Mammary epithelial cell (primary cell): ENCODE measurements at regions not wholly inside any gene's neighbourhood (a gene's known extent, or its start where the extent isn't known, plus 50 kb on each side); places are given as distances from the start of the nearest gene placed in this dataset.

ENCODE experiments used
- EZH2 ChIP-seq: IDR thresholded peaks from 2 replicates; pipeline ENCODE4 v1.6.1; 2012; ENCODE audit warnings: low read length, inconsistent platforms, borderline replicate concordance
- TF ChIP-seq, protein P1 (sequence below), 2 donors: IDR thresholded peaks in 1 of 2; conservative IDR thresholded peaks in 1 of 2; 2 replicates each; pipeline ENCODE4 v1.5.1; 2011 to 2012; ENCODE audit warnings: inconsistent platforms in 2 of 2, low read length in 2 of 2, mild to moderate bottlenecking in 2 of 2, control low read depth in 1 of 2, low read depth in 1 of 2; ENCODE audit not compliant: insufficient read depth in 1 of 2; ENCODE audit errors: extremely low read depth in 1 of 2

DNA sequence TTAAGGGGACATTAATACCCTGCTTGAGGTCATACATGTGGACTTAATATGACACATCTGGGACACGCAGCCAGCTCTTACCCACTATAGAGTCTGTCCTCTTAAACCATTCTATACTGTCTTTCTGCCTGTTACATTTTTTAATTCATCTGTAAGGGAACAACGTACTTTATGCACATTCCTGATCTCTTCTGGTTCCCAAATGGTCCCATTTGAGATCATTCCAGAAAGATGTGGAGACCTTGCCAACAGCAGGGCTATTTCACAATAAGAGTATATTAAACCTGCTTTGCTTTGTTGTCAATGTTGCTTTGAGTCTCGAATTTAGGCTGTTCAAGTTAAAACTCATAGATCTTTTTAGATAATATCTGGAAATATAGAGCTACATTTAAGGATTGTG lies 332.2 kb upstream of the RAG2 start:
- TF ChIP-seq, protein P1, sequence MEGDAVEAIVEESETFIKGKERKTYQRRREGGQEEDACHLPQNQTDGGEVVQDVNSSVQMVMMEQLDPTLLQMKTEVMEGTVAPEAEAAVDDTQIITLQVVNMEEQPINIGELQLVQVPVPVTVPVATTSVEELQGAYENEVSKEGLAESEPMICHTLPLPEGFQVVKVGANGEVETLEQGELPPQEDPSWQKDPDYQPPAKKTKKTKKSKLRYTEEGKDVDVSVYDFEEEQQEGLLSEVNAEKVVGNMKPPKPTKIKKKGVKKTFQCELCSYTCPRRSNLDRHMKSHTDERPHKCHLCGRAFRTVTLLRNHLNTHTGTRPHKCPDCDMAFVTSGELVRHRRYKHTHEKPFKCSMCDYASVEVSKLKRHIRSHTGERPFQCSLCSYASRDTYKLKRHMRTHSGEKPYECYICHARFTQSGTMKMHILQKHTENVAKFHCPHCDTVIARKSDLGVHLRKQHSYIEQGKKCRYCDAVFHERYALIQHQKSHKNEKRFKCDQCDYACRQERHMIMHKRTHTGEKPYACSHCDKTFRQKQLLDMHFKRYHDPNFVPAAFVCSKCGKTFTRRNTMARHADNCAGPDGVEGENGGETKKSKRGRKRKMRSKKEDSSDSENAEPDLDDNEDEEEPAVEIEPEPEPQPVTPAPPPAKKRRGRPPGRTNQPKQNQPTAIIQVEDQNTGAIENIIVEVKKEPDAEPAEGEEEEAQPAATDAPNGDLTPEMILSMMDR (conservative IDR thresholded peaks at IDR 0.05 in 1 of 2, IDR thresholded peaks at IDR 0.05 in 1 of 2; ENCODE audit: extremely low read depth in 1 of 2, insufficient read depth in 1 of 2, low read depth in 1 of 2, low read length in 2 of 2): no peak
- TF ChIP-seq EZH2: no peak
